Psoas muscle (tissue), 7 donors: ENCODE measurements at regions not wholly inside any gene's neighbourhood (a gene's known extent, or its start where the extent isn't known, plus 50 kb on each side); places are given as distances from the start of the nearest gene placed in this dataset.
"Not testable (repeated sequence)": the region's sequence is repeated elsewhere in the genome, so short reads cannot be mapped to it uniquely, and the experiment has no call there.

Source experiments
- ATAC-seq, 4 donors: fragments of 200-7000 bp; cut with Tn5 transposase; one replicate each; pipeline ENCODE4 v1.9.1; 2020; ENCODE audit warnings: moderate library complexity in 3 of 4, mild to moderate bottlenecking in 2 of 4
- DNase-seq, 2 donors: peaks; one replicate each; pipeline ENCODE4 v3.0.0-alpha.2; 2020
- H3K27ac ChIP-seq: fragments of 200-600 bp; one replicate; pipeline ENCODE4 v1.8.0; 2022
- H3K27me3 ChIP-seq, 3 donors: fragments of 200-600 bp in 1 of 3; one replicate each; pipeline versions ENCODE4 v1.6.1 to v1.8.0; 2013 to 2022; ENCODE audit warnings: low read length in 2 of 3, mild to moderate bottlenecking in 2 of 3, moderate library complexity in 1 of 3; ENCODE audit not compliant: insufficient read depth in 3 of 3
- H3K36me3 ChIP-seq, 2 donors: fragments of 200-600 bp in 1 of 2; one replicate each; pipeline versions ENCODE4 v1.6.1 to v1.8.0; 2013 to 2022; ENCODE audit warnings: low read depth in 1 of 2, mild to moderate bottlenecking in 1 of 2, moderate library complexity in 1 of 2; ENCODE audit not compliant: insufficient read depth in 1 of 2
- H3K4me1 ChIP-seq: fragments of 200-600 bp; one replicate; pipeline ENCODE4 v1.8.0; 2022
- H3K4me3 ChIP-seq: fragments of 200-600 bp; one replicate; pipeline ENCODE4 v1.8.0; 2022; ENCODE audit warnings: mild to moderate bottlenecking
- H3K9me3 ChIP-seq: fragments of 200-600 bp; one replicate; pipeline ENCODE4 v1.8.0; 2022
- WGBS, 3 donors: extraction: QIAGEN DNeasy Blood & Tissue Kit; methylation state at CpG; one replicate each; pipeline versions ENCODE4 v1.1.6 to v1.1.7; 2013; 5-methylcytosine and 5-hydroxymethylcytosine counted together
- intact Hi-C, 2 donors: fragments of 100-400 bp; cut with DNase I; formaldehyde crosslinking; loops; one replicate each; pipeline versions ENCODE4 v1.11.0 to v1.14.2; 2022
- donor health status: healthy with polysubstance abuse.
- donor health status: DM: no; HTN: no; CAD: no; lungs with moderate emphysema.
- donor health status: Bipolar disorder and iron deficiency.
- donor health status: healthy.
- donor health status: DM: yes; HTN: yes; CAD: no.
- donor health status: DM: no; HTN: no; CAD: no.
- donor health status: DM: yes; HTN: yes; CAD: no.

- intact Hi-C loops, H3K4me1 ChIP-seq, H3K4me3 ChIP-seq, DNase-seq, ATAC-seq, H3K36me3 ChIP-seq, H3K27me3 ChIP-seq, H3K27ac ChIP-seq, H3K9me3 ChIP-seq: not testable (repeated sequence)
Measured at GRCh38 chr1:149408404-149408803, 66.4 kb upstream of the NBPF19 start.

DNA sequence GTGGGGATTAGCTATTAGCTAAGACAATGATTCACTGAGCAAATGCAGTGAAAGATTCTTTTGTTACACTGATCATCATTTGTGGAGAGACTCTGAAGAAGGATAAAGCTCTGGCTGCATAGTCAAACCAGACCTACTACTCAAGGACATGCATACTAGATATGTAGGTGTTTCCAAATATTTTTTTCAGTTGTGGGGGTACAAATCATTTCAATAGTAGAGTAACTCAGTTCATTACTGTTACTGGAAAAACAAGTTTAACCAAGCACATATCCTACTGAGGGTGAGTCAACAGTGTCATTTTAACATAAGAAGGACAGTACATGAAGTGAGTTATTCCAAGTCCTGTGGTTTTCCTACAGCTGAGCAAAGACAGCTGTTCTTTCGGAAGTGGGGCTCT, 59.5 kb upstream of the NBPF19 start:
- H3K9me3 ChIP-seq, H3K27me3 ChIP-seq, intact Hi-C loops, DNase-seq, H3K36me3 ChIP-seq, H3K4me1 ChIP-seq, H3K4me3 ChIP-seq, ATAC-seq, H3K27ac ChIP-seq: not testable (repeated sequence)
- WGBS, 3 donors: no CpG with 5 or more reads among the region's 1 CpG

- H3K36me3 ChIP-seq, H3K4me3 ChIP-seq, DNase-seq, ATAC-seq, intact Hi-C loops, H3K4me1 ChIP-seq, H3K27me3 ChIP-seq, H3K9me3 ChIP-seq, H3K27ac ChIP-seq: not testable (repeated sequence)
- WGBS, 3 donors: 94 to 100% (median 100%) methylated on average over 3 of the region's 3 CpGs
Measured at GRCh38 chr1:149418782-149419181, 56.1 kb upstream of the NBPF19 start.

DNA sequence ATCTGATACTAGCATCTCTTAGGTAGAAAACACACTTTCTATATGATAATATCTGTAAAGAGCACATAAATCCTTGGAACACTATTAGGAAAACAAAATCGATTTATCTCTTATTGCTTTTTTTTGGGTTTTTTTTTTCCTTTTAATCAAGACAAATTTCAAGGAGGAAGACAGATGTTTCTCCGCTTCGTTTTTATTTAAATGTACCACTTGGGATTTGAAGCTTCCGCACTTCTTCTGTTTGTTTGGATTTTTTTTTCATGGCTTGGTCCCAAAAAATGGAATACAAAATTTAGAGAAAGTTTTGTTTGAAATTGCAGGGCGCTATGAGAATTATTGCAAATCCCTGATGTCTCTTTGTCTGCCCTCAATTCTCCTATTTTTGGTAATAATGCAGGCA, 51.7 kb upstream of the NBPF19 start:
- H3K4me1 ChIP-seq, H3K4me3 ChIP-seq, H3K27ac ChIP-seq, ATAC-seq, DNase-seq, H3K36me3 ChIP-seq, H3K9me3 ChIP-seq, H3K27me3 ChIP-seq, intact Hi-C loops: not testable (repeated sequence)
- WGBS, 3 donors: 29 to 37% (median 30%) methylated on average over 5 of the region's 5 CpGs
